ENCODE measurements at regions not wholly inside any gene's neighbourhood (a gene's known extent, or its start where the extent isn't known, plus 50 kb on each side); places are given as distances from the start of the nearest gene placed in this dataset.

DNA sequence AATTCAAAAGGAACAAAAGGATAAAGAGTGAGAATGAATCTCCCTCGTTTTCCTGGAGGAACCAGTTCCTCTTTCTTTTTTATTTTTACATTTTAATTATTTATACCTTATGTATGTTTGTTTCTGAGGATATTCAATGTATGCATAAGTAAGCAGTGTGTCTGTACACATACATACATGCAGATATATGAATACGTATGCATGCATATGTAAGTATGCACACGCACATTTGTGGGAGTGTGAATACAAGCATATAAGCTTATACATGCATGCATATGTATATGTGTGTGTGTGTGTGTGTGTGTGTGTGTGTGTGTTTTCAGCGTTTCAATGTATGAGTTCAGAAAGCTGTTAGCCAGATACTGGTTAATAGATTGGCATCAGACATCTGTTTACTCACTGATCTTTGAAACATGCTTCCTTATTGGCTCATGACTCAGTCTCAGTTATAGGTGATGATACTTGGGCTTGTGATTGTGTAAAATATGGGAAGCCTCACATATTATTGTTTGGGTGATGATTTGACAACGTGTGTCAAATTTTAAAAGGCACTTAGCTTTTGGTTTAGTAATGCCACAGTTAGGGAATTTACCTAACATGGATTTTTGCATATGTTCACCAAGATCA is 279.7 kb upstream of the TRIB2 start:
- ATAC-seq (ENCODE audit: low read depth) (no peak), DNase-seq (ENCODE audit: low spot score) (no peak)
- Histone ChIP-seq H3K9me3 (ENCODE audit: severe bottlenecking) (no peaks in the 10 kb centered on the region), H3K4me3 (ENCODE audit: severe bottlenecking) (no peak overlapping the region), H3K27me3 (ENCODE audit: insufficient read depth, poor library complexity, severe bottlenecking) (no peaks in the 10 kb centered on the region), H3K4me1 (ENCODE audit: insufficient read depth, poor library complexity, severe bottlenecking) (no peaks in the 10 kb centered on the region), H3K36me3 (ENCODE audit: low read depth) (no peaks in the 10 kb centered on the region), H3K27ac (ENCODE audit: poor library complexity, severe bottlenecking) (no peak overlapping the region)
- TF ChIP-seq, protein P1, sequence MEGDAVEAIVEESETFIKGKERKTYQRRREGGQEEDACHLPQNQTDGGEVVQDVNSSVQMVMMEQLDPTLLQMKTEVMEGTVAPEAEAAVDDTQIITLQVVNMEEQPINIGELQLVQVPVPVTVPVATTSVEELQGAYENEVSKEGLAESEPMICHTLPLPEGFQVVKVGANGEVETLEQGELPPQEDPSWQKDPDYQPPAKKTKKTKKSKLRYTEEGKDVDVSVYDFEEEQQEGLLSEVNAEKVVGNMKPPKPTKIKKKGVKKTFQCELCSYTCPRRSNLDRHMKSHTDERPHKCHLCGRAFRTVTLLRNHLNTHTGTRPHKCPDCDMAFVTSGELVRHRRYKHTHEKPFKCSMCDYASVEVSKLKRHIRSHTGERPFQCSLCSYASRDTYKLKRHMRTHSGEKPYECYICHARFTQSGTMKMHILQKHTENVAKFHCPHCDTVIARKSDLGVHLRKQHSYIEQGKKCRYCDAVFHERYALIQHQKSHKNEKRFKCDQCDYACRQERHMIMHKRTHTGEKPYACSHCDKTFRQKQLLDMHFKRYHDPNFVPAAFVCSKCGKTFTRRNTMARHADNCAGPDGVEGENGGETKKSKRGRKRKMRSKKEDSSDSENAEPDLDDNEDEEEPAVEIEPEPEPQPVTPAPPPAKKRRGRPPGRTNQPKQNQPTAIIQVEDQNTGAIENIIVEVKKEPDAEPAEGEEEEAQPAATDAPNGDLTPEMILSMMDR (IDR thresholded peaks at IDR 0.05; ENCODE audit: poor library complexity, severe bottlenecking) = no peak

DNA sequence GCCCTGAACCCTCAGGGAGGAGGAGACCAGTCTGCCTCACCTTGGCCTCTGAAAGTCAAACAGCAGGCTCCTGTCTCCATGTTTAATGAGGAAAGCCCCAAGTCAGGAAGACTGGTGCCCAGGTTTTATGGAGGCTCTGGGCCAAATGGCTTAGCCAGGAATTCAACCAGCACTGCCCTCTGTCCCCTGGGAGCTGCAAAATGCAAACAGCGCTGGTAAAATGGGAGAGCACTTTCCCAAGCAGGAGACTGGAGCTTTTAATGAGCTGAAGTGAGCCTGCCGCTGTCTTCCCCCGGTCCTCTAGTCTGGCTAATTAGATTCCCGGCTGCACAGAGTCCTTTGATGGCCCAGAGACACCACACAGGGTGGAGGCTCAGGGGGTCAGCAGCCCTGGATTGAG is 276.0 kb upstream of the TRIB2 start:
- ATAC-seq (ENCODE audit: low read depth) (no peak), DNase-seq (ENCODE audit: low spot score) (no peak)
- Histone ChIP-seq H3K4me3 (ENCODE audit: severe bottlenecking) (no peak overlapping the region), H3K4me1 (ENCODE audit: insufficient read depth, poor library complexity, severe bottlenecking) (no peaks in the 10 kb centered on the region), H3K27ac (ENCODE audit: poor library complexity, severe bottlenecking) (no peak overlapping the region), H3K36me3 (ENCODE audit: low read depth) (no peaks in the 10 kb centered on the region), H3K9me3 (ENCODE audit: severe bottlenecking) (no peaks in the 10 kb centered on the region), H3K27me3 (ENCODE audit: insufficient read depth, poor library complexity, severe bottlenecking) (no peaks in the 10 kb centered on the region)
- TF ChIP-seq, protein P1 (IDR thresholded peaks at IDR 0.05; ENCODE audit: poor library complexity, severe bottlenecking) = no peak

DNA sequence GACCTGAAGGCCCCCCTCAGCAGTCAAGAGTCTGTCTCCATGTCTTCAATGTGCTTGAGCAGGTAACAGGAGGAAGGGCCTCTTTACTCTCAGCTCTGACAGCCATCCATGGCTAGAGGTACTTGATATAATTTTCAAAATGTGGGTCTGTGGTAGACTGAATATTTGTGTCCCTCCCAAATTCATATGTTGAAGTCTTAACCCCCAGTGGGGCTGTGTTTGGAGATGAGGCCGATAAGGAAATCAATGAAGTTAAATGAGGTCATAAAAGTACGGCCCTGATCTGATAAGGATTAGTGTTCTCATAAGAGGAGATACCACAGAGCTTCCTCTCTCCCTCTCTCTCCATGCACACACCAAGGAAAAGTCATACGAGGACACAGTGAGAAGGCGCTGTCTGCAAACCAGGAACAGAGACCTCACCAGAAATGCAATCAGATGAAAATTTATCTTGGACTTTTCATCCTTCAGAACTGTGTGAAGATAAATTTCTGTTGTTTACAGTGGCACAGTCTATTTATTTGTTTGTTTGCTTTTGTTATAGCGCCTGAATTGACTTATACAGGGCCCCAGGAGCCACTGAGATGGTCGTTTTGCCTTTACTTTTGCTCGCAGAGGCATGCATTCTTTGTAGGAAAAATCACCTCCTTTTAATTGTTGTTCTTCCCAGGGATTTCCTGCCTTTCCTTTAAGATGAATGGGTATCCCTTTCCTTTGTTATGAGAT is 274.8 kb upstream of the TRIB2 start:
- TF ChIP-seq, protein P1 (IDR thresholded peaks at IDR 0.05; ENCODE audit: poor library complexity, severe bottlenecking) = no peak
- Histone ChIP-seq H3K27me3 (ENCODE audit: insufficient read depth, poor library complexity, severe bottlenecking) (no peaks in the 10 kb centered on the region), H3K27ac (ENCODE audit: poor library complexity, severe bottlenecking) (no peak overlapping the region), H3K9me3 (ENCODE audit: severe bottlenecking) (no peaks in the 10 kb centered on the region), H3K4me3 (ENCODE audit: severe bottlenecking) (no peak overlapping the region), H3K4me1 (ENCODE audit: insufficient read depth, poor library complexity, severe bottlenecking) (no peaks in the 10 kb centered on the region), H3K36me3 (ENCODE audit: low read depth) (no peaks in the 10 kb centered on the region)
- no peak for ATAC-seq (ENCODE audit: low read depth)
- no peak for DNase-seq (ENCODE audit: low spot score)

DNA sequence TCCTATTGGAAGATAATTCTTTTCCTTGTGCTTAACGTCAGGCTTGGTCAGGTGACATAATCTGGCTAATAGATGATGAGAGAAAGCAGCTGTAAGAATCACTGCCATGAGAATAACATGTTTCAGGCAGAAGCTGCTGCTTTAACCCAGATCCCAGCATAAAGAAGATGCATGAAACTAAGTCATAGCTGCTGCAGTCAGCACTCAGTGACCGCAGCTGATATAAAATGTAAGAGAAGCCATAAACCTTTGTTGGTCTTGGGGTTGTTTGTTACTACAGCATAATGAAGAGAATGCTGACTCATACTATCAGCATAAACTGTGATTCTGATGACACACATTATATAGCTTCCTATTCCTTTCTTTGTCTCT is 274.3 kb upstream of the TRIB2 start:
- Histone ChIP-seq H3K4me1 (ENCODE audit: insufficient read depth, poor library complexity, severe bottlenecking) (no peaks in the 10 kb centered on the region), H3K4me3 (ENCODE audit: severe bottlenecking) (no peak overlapping the region), H3K27me3 (ENCODE audit: insufficient read depth, poor library complexity, severe bottlenecking) (no peaks in the 10 kb centered on the region), H3K27ac (ENCODE audit: poor library complexity, severe bottlenecking) (no peak overlapping the region), H3K36me3 (ENCODE audit: low read depth) (no peaks in the 10 kb centered on the region), H3K9me3 (ENCODE audit: severe bottlenecking) (no peaks in the 10 kb centered on the region)
- TF ChIP-seq, protein P1 (IDR thresholded peaks at IDR 0.05; ENCODE audit: poor library complexity, severe bottlenecking) = no peak
- DNase-seq (ENCODE audit: low spot score) = no peak
- ATAC-seq (ENCODE audit: low read depth) = no peak
